Memory B cell (primary cell): ENCODE measurements at regions not wholly inside any gene's neighbourhood (a gene's known extent, or its start where the extent isn't known, plus 50 kb on each side); places are given as distances from the start of the nearest gene placed in this dataset.

Experiments
- ATAC-seq: fragments of 150-1000 bp; cut with Tn5 transposase; 2 replicates; pipeline ENCODE4 v1.10.0; 2021; ENCODE audit warnings: low read depth, mild to moderate bottlenecking, moderate library complexity
- DNase-seq, 2 donors: peaks; one replicate each; pipeline ENCODE4 v3.0.0; 2022; ENCODE audit warnings: low spot score in 2 of 2
- H3K27ac Mint-ChIP-seq: one replicate; pipeline ENCODE4 v1.8.0; 2022; ENCODE audit warnings: mild to moderate bottlenecking, moderate library complexity, mixed read lengths
- H3K27me3 Mint-ChIP-seq: one replicate; pipeline ENCODE4 v1.8.0; 2022; ENCODE audit warnings: mixed read lengths
- H3K36me3 Mint-ChIP-seq: one replicate; pipeline ENCODE4 v1.8.0; 2022; ENCODE audit warnings: mild to moderate bottlenecking, mixed read lengths
- H3K4me1 Mint-ChIP-seq: one replicate; pipeline ENCODE4 v1.8.0; 2022; ENCODE audit warnings: mixed read lengths
- H3K4me3 Mint-ChIP-seq: one replicate; pipeline ENCODE4 v1.8.0; 2022; ENCODE audit warnings: mild to moderate bottlenecking, moderate library complexity, mixed read lengths
- H3K9me3 Mint-ChIP-seq: one replicate; pipeline ENCODE4 v1.8.0; 2022; ENCODE audit warnings: mixed read lengths

GRCh38 chr18:41128126-41128525 lies 826.9 kb upstream of the PIK3C3 start:
- H3K4me3 Mint-ChIP-seq, result no peak overlapping the region
- no peak for ATAC-seq
- H3K36me3 Mint-ChIP-seq, result no peaks in the 10 kb centered on the region
- H3K9me3 Mint-ChIP-seq, result peaks cover 5% of the 10 kb centered on the region
- H3K27ac Mint-ChIP-seq, result no peak overlapping the region
- no peak for DNase-seq
- H3K4me1 Mint-ChIP-seq, result no peaks in the 10 kb centered on the region
- no peaks in the 10 kb centered on the region for H3K27me3 Mint-ChIP-seq

- H3K4me1 Mint-ChIP-seq, result no peaks in the 10 kb centered on the region
- H3K4me3 Mint-ChIP-seq, result no peak overlapping the region
- no peak for ATAC-seq
- H3K9me3 Mint-ChIP-seq, result peaks cover 4% of the 10 kb centered on the region
- H3K27me3 Mint-ChIP-seq, result no peaks in the 10 kb centered on the region
- no peak overlapping the region for H3K27ac Mint-ChIP-seq
- no peak for DNase-seq
- H3K36me3 Mint-ChIP-seq, result no peaks in the 10 kb centered on the region
Measured at GRCh38 chr18:41126541-41127235, 828.3 kb upstream of the PIK3C3 start.

GRCh38 chr18:41121116-41121826 lies 833.8 kb upstream of the PIK3C3 start:
- H3K36me3 Mint-ChIP-seq, result no peaks in the 10 kb centered on the region
- no peak overlapping the region for H3K4me3 Mint-ChIP-seq
- H3K9me3 Mint-ChIP-seq, result peaks cover 5% of the 10 kb centered on the region
- ATAC-seq (no peak), DNase-seq (no peak)
- H3K27ac Mint-ChIP-seq, result no peak overlapping the region
- no peaks in the 10 kb centered on the region for H3K27me3 Mint-ChIP-seq
- H3K4me1 Mint-ChIP-seq, result no peaks in the 10 kb centered on the region

GRCh38 chr18:41119031-41119430 lies 836.0 kb upstream of the PIK3C3 start:
- Mint-ChIP-seq H3K36me3 (no peaks in the 10 kb centered on the region), H3K27ac (no peak overlapping the region), H3K27me3 (no peaks in the 10 kb centered on the region), H3K4me3 (no peak overlapping the region), H3K4me1 (no peaks in the 10 kb centered on the region), H3K9me3 (peaks cover 7% of the 10 kb centered on the region)
- no peak for ATAC-seq
- DNase-seq, result no peak

GRCh38 chr18:41113885-41114482 lies 841.0 kb upstream of the PIK3C3 start:
- Mint-ChIP-seq H3K27me3 (no peaks in the 10 kb centered on the region), H3K36me3 (no peaks in the 10 kb centered on the region), H3K4me3 (no peak overlapping the region), H3K9me3 (peaks cover 13% of the 10 kb centered on the region), H3K27ac (no peak overlapping the region), H3K4me1 (no peaks in the 10 kb centered on the region)
- ATAC-seq (no peak), DNase-seq (no peak)

- H3K36me3 Mint-ChIP-seq, result no peaks in the 10 kb centered on the region
- DNase-seq, result no peak
- H3K4me3 Mint-ChIP-seq, result no peak overlapping the region
- H3K27me3 Mint-ChIP-seq, result no peaks in the 10 kb centered on the region
- peaks cover 2% of the 10 kb centered on the region for H3K9me3 Mint-ChIP-seq
- H3K27ac Mint-ChIP-seq, result no peak overlapping the region
- no peak for ATAC-seq
- no peaks in the 10 kb centered on the region for H3K4me1 Mint-ChIP-seq
Measured at GRCh38 chr18:41099451-41099850, 855.6 kb upstream of the PIK3C3 start.

- Mint-ChIP-seq H3K27ac (no peak overlapping the region), H3K4me1 (no peaks in the 10 kb centered on the region), H3K27me3 (no peaks in the 10 kb centered on the region), H3K9me3 (no peaks in the 10 kb centered on the region), H3K36me3 (no peaks in the 10 kb centered on the region), H3K4me3 (no peak overlapping the region)
- no peak for ATAC-seq
- DNase-seq, result no peak
Measured at GRCh38 chr18:41096504-41096903, 858.5 kb upstream of the PIK3C3 start.

- ATAC-seq, result no peak
Measured at GRCh38 chr18:41077076-41077475, 878.0 kb upstream of the PIK3C3 start.

GRCh38 chr18:41075212-41075611 lies 879.8 kb upstream of the PIK3C3 start:
- no peak for DNase-seq
- no peaks in the 10 kb centered on the region for H3K27me3 Mint-ChIP-seq
- ATAC-seq, result no peak
- peaks cover 3% of the 10 kb centered on the region for H3K9me3 Mint-ChIP-seq
- no peak overlapping the region for H3K4me3 Mint-ChIP-seq
- no peaks in the 10 kb centered on the region for H3K4me1 Mint-ChIP-seq
- H3K36me3 Mint-ChIP-seq, result no peaks in the 10 kb centered on the region
- no peak overlapping the region for H3K27ac Mint-ChIP-seq

More at GRCh38 chr18:41077076-41077475, 878.0 kb upstream of the PIK3C3 start:
- Mint-ChIP-seq H3K9me3 (no peaks in the 10 kb centered on the region), H3K27me3 (no peaks in the 10 kb centered on the region), H3K27ac (no peak overlapping the region), H3K36me3 (no peaks in the 10 kb centered on the region), H3K4me3 (no peak overlapping the region), H3K4me1 (no peaks in the 10 kb centered on the region)
- no peak for DNase-seq

GRCh38 chr18:41073372-41073954 lies 881.6 kb upstream of the PIK3C3 start:
- H3K4me1 Mint-ChIP-seq, result no peaks in the 10 kb centered on the region
- no peaks in the 10 kb centered on the region for H3K27me3 Mint-ChIP-seq
- peaks cover 3% of the 10 kb centered on the region for H3K9me3 Mint-ChIP-seq
- no peaks in the 10 kb centered on the region for H3K36me3 Mint-ChIP-seq
- DNase-seq (no peak), ATAC-seq (no peak)
- no peak overlapping the region for H3K27ac Mint-ChIP-seq
- H3K4me3 Mint-ChIP-seq, result no peak overlapping the region

GRCh38 chr18:41072946-41073345 lies 882.1 kb upstream of the PIK3C3 start:
- Mint-ChIP-seq H3K4me3 (no peak overlapping the region), H3K27me3 (no peaks in the 10 kb centered on the region), H3K9me3 (peaks cover 3% of the 10 kb centered on the region), H3K36me3 (no peaks in the 10 kb centered on the region), H3K4me1 (no peaks in the 10 kb centered on the region), H3K27ac (no peak overlapping the region)
- ATAC-seq, result no peak
- no peak for DNase-seq

GRCh38 chr18:41071826-41072225 lies 883.2 kb upstream of the PIK3C3 start:
- H3K4me1 Mint-ChIP-seq, result no peaks in the 10 kb centered on the region
- no peak overlapping the region for H3K4me3 Mint-ChIP-seq
- no peak for DNase-seq
- peaks cover 3% of the 10 kb centered on the region for H3K9me3 Mint-ChIP-seq
- ATAC-seq, result no peak
- H3K27ac Mint-ChIP-seq, result no peak overlapping the region
- no peaks in the 10 kb centered on the region for H3K27me3 Mint-ChIP-seq
- H3K36me3 Mint-ChIP-seq, result no peaks in the 10 kb centered on the region

- Mint-ChIP-seq H3K27me3 (no peaks in the 10 kb centered on the region), H3K4me3 (no peak overlapping the region), H3K4me1 (no peaks in the 10 kb centered on the region), H3K36me3 (no peaks in the 10 kb centered on the region), H3K9me3 (peaks cover 3% of the 10 kb centered on the region), H3K27ac (no peak overlapping the region)
- DNase-seq, result no peak
- no peak for ATAC-seq
Measured at GRCh38 chr18:41069167-41069566, 885.9 kb upstream of the PIK3C3 start.

- no peaks in the 10 kb centered on the region for H3K27me3 Mint-ChIP-seq
- ATAC-seq, result no peak
- H3K36me3 Mint-ChIP-seq, result no peaks in the 10 kb centered on the region
- peaks cover 4% of the 10 kb centered on the region for H3K9me3 Mint-ChIP-seq
- no peak overlapping the region for H3K4me3 Mint-ChIP-seq
- DNase-seq, result no peak
- H3K27ac Mint-ChIP-seq, result no peak overlapping the region
- no peaks in the 10 kb centered on the region for H3K4me1 Mint-ChIP-seq
Measured at GRCh38 chr18:41064916-41065315, 890.1 kb upstream of the PIK3C3 start.
